HepG2 (cell line): ENCODE measurements at regions not wholly inside any gene's neighbourhood (a gene's known extent, or its start where the extent isn't known, plus 50 kb on each side); places are given as distances from the start of the nearest gene placed in this dataset.
"Not testable (repeated sequence)": the region's sequence is repeated elsewhere in the genome, so short reads cannot be mapped to it uniquely, and the experiment has no call there.

ENCODE experiments used
- CTCF ChIP-seq: sonication (generic); formaldehyde crosslinking; IDR thresholded peaks from 2 replicates; pipeline ENCODE4 v1.5.0; 2020; ENCODE audit warnings: mild to moderate bottlenecking, missing genetic modification reagents, moderate library complexity
- EHMT2 ChIP-seq: fragments of 200-600 bp; sonication (generic); IDR thresholded peaks from 2 replicates; pipeline ENCODE4 v1.7.0; 2017; ENCODE audit warnings: antibody characterized with exemption, low read depth, low read length, borderline replicate concordance
- FOXO4 ChIP-seq: sonication (generic); formaldehyde crosslinking; conservative IDR thresholded peaks from 2 replicates; pipeline ENCODE4 v1.8.1; 2023; ENCODE audit warnings: missing genetic modification reagents
- ISX ChIP-seq: sonication (generic); formaldehyde crosslinking; conservative IDR thresholded peaks from 2 replicates; pipeline ENCODE4 v1.5.0; 2020; ENCODE audit warnings: missing genetic modification reagents
- KLF6 ChIP-seq: IDR thresholded peaks from 2 replicates; pipeline ENCODE4 v1.8.0; 2016; ENCODE audit warnings: missing biosample characterization, missing genetic modification reagents
- MTA1 ChIP-seq: sonication (generic); formaldehyde crosslinking; IDR thresholded peaks from 2 replicates; pipeline ENCODE4 v1.4.0; 2020; ENCODE audit warnings: missing genetic modification reagents, mild to moderate bottlenecking, borderline replicate concordance
- RERE ChIP-seq: IDR thresholded peaks from 2 replicates; pipeline ENCODE4 v1.6.1; 2016; ENCODE audit warnings: low read depth, missing genetic modification reagents, missing compliant biosample characterization
- SIN3B ChIP-seq: fragments of 150-350 bp; IDR thresholded peaks from 2 replicates; pipeline ENCODE4 v1.6.1; 2014; ENCODE audit warnings: low read length
- TOE1 ChIP-seq: sonication (generic); formaldehyde crosslinking; IDR thresholded peaks from 2 replicates; pipeline ENCODE4 v1.4.0; 2020; ENCODE audit warnings: mild to moderate bottlenecking, missing genetic modification reagents
- ZNF296 ChIP-seq: sonication (generic); formaldehyde crosslinking; conservative IDR thresholded peaks from 2 replicates; pipeline ENCODE4 v1.5.0; 2020; ENCODE audit warnings: mild to moderate bottlenecking, missing genetic modification reagents
- ZNF484 ChIP-seq: sonication (generic); formaldehyde crosslinking; IDR thresholded peaks from 2 replicates; pipeline ENCODE4 v1.5.1; 2020; ENCODE audit warnings: mild to moderate bottlenecking, low read depth, missing genetic modification reagents, borderline replicate concordance
- ZNF768 ChIP-seq: sonication (generic); formaldehyde crosslinking; IDR thresholded peaks from 2 replicates; pipeline ENCODE4 v1.4.0; 2020; ENCODE audit warnings: missing genetic modification reagents
- ZNF776 ChIP-seq: sonication (generic); formaldehyde crosslinking; IDR thresholded peaks from 2 replicates; pipeline ENCODE4 v1.4.0; 2020; ENCODE audit warnings: mild to moderate bottlenecking, missing genetic modification reagents
- ZSCAN29 ChIP-seq: sonication (generic); formaldehyde crosslinking; conservative IDR thresholded peaks from 2 replicates; pipeline ENCODE4 v1.4.0; 2020; ENCODE audit warnings: mild to moderate bottlenecking, missing genetic modification reagents

- TF ChIP-seq FOXO4 (CRISPR knock-in tag); KLF6 (CRISPR knock-in tag); RERE (CRISPR knock-in tag); EHMT2; CTCF (CRISPR knock-in tag); ZSCAN29 (CRISPR knock-in tag); SIN3B; MTA1; ZNF296 (CRISPR knock-in tag); ZNF776; ZNF484; ZNF768; TOE1; ISX: not testable (repeated sequence)
Observed at GRCh38 chr17:20654575-20654974, 75.1 kb downstream of the CDRT15L2 start.
